AG10803 (cell line): ENCODE measurements at regions not wholly inside any gene's neighbourhood (a gene's known extent, or its start where the extent isn't known, plus 50 kb on each side); places are given as distances from the start of the nearest gene placed in this dataset.
"Not testable (repeated sequence)": the region's sequence is repeated elsewhere in the genome, so short reads cannot be mapped to it uniquely, and the experiment has no call there.

Experiments
- DNase-seq: peaks from one replicate; pipeline ENCODE4 v3.0.0; 2010; ENCODE audit warnings: low read depth
- H3K4me3 ChIP-seq: 2 replicates; pipeline ENCODE4 v1.5.1; 2011; ENCODE audit warnings: mild to moderate bottlenecking, low read length, control low read depth
- TF ChIP-seq, protein P1 (sequence below): conservative IDR thresholded peaks from 2 replicates; pipeline ENCODE4 v1.5.1; 2011; ENCODE audit warnings: mild to moderate bottlenecking, low read length, control low read depth, inconsistent platforms

DNA sequence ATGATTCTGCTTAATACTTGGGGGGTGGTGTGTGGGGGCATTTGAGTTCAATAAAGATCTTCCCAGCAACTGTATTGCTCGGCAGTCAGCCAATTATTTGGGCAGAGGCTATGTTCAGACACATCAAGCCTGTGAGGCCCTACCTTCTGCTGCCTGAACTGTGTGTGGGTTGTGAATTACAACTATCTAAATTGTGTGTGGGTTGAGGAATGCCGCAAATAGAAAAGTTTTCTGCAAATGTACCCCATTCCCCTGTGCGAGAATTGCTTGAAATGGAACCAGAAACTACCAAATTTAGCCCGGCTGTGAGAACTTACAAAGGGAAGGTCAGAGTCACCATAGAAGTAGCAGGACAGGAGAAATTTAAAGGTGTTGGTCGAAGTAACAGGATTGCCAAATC, 360.0 kb upstream of the PIK3R1 start:
- H3K4me3 ChIP-seq: no peak overlapping the region
- TF ChIP-seq, protein P1, sequence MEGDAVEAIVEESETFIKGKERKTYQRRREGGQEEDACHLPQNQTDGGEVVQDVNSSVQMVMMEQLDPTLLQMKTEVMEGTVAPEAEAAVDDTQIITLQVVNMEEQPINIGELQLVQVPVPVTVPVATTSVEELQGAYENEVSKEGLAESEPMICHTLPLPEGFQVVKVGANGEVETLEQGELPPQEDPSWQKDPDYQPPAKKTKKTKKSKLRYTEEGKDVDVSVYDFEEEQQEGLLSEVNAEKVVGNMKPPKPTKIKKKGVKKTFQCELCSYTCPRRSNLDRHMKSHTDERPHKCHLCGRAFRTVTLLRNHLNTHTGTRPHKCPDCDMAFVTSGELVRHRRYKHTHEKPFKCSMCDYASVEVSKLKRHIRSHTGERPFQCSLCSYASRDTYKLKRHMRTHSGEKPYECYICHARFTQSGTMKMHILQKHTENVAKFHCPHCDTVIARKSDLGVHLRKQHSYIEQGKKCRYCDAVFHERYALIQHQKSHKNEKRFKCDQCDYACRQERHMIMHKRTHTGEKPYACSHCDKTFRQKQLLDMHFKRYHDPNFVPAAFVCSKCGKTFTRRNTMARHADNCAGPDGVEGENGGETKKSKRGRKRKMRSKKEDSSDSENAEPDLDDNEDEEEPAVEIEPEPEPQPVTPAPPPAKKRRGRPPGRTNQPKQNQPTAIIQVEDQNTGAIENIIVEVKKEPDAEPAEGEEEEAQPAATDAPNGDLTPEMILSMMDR: no peak

DNA sequence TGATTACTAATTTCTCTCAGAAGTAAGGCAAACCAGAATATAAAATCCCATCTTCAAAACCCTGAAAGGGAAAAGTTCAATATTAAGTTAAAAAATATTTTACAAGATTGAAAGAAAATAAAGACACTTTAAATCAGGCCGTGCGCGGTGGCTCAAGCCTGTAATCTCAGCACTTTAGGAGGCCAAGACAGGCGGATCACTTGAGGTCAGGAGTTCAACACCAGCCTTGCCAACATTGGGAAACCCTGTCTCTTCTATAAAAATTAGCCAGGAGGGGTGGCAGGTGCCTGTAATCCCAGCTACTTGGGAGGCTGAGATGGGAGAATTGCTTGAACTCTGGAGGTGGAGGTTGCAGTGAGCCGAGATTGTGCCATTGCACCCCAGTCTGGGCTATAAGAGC, 364.6 kb upstream of the PIK3R1 start:
- H3K4me3 ChIP-seq, DNase-seq: not testable (repeated sequence)

More for the DNA sequence above, 360.0 kb upstream of the PIK3R1 start:
- DNase-seq: no peak

DNA sequence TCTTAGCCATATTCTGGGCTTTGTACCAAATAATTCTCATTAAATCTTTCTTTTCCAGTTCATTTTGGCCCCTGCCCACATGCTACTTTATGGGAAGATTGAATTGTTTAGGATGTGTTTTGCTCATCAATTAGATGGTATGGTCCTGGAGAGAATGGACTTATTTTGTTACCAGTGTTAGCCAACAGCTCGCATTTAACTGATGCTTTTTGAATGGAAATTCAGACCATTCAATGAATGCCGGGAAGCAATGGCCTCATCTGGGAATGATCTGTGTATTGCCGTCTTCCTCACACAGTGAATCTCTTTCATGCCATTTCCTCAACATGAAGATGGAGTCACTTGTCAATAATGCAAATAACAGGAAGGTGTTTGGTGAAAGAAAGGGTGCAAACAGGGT, 370.6 kb upstream of the PIK3R1 start:
- no peak overlapping the region for H3K4me3 ChIP-seq
- TF ChIP-seq, protein P1: no peak
- DNase-seq: no peak

DNA sequence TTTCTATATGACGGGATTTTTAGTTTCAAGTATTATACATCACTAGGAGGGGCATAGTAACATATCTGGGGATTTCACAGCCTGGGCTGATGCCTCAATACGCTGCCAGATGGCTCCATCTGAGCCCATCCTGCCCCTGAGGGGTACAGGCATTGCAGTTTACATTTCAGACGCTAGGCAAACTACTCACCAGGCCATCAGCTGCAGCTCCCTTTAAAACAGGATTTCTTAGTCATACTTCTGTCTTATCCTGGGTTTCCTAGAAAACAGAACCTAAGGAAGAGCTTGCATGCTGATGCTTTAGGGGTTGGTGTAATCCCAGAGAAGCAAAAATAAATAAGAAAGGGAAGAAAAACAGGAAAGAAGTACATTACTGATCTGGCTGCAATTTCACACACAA, 372.8 kb upstream of the PIK3R1 start:
- peak; percentile 5 for DNase-seq
- TF ChIP-seq, protein P1: peak; percentile 20
- H3K4me3 ChIP-seq: no peak overlapping the region

DNA sequence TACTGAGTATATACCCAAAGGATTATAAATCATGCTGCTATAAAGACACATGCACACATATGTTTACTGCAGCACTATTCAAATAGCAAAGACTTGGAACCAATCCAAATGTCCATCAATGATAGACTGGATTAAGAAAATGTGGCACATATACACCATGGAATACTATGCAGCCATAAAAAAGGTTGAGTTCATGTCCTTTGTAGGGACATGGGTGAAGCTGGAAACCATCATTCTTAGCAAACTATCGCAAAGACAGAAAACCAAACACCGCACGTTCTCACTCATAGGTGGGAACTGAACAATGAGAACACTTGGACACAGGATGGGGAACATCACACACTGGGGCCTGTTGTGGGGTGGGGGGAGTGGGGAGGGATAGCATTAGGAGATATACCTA, 378.3 kb upstream of the PIK3R1 start:
- DNase-seq, H3K4me3 ChIP-seq: not testable (repeated sequence)

DNA sequence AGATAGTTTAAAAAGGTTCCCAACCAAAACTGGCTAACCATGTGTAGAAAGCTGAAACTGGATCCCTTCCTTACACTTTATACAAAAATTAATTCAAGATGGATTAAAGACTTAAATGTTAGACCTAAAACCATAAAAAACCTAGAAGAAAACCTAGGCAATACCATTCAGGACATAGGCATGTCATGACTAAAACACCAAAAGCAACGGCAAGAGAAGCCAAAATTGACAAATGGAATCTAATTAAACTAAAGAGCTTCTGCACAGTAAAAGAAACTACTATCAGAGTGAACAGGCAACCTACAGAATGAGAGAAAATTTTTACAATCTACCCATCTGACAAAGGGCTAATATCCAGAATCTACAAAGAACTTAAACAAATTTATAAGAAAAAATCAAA, 379.1 kb upstream of the PIK3R1 start:
- DNase-seq: peak; percentile 59
- H3K4me3 ChIP-seq: not testable (repeated sequence)

DNA sequence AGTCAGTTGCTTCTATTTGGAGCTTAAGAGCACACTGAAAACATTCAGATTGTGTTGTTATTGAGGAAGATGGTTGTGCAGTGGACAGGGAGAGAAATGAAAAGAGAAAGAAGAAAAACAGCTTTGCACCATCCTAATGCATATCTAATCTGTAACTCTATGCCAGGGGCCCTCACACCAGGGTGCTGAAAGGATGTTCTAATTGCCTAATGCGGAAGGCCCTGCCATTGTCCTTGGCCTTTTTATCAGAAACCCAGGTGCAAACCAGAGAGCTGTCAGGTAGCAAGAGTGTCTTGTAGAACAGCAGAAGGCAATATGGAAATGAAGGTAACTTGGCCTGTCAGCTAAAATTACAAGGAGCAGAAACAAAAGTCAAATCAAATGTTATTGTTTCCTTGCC, 384.5 kb upstream of the PIK3R1 start:
- no peak for DNase-seq
- TF ChIP-seq, protein P1: no peak
- H3K4me3 ChIP-seq: no peak overlapping the region

DNA sequence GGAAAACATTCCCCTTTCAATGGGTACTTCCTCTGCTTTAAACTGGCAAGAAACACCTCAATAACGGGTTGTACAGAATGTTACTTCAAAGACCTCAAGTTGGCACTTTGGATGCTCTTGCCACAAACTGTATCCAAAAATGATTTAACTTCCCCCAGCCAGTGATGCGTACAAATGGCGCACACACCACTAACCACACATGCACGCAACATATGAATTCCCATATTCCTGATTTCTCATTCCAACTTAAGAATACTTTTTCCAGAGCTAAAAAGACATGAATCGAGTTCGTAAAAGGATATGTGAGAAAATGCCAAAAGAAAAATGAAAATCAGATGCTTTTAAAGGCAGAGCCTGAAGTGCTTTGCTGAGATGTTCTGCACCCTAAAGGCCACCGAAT, 388.0 kb upstream of the PIK3R1 start:
- DNase-seq: peak; percentile 85
- TF ChIP-seq, protein P1: no peak
- H3K4me3 ChIP-seq: no peak overlapping the region

DNA sequence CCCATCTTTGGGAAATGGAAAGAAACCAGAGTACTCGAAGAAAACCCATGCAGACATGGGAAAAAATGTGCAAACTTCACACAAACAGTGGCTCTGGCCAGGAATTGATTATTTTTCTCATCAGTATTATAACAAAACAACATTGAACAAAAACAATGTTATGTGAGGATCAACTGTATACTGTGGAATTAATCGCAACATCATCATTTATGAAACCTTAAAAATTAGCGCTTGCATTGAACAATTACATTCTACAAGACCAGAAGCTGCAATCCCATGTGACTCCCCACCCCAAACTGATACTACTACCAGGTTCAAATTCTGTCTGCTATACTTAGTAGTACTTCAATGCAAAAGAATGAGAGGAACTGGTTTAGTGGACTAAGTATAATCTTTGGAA, 390.7 kb upstream of the PIK3R1 start:
- DNase-seq: no peak
- no peak overlapping the region for H3K4me3 ChIP-seq
- TF ChIP-seq, protein P1: no peak
